ENCODE measurements at regions not wholly inside any gene's neighbourhood (a gene's known extent, or its start where the extent isn't known, plus 50 kb on each side); places are given as distances from the start of the nearest gene placed in this dataset.

DNA sequence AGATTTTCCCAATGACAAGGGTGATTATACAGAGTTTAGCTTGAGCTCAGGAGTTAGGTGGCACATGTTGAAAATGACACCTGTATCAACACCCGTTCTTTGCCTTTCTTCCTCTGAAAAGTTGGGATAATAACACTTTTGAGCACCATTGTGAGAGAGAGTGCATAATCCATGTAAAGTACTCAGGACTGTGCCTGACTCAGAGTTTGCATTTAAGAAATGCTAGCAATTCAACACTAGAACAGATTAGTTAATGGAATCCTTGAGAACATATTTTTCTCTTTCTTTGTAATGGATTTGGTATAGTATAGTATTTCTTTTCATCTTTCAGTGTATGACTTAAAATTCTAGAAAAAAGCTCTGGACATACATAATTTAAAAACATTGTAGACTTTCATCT, 449.2 kb downstream of the GJA1 start:
- TF ChIP-seq POLR2A (IDR thresholded peaks at IDR 0.05) (no peak), EP300 (IDR thresholded peaks at IDR 0.05) (no peak)

Measured in gastroesophageal sphincter (tissue), 2 donors.